ENCODE measurements at regions not wholly inside any gene's neighbourhood (a gene's known extent, or its start where the extent isn't known, plus 50 kb on each side); places are given as distances from the start of the nearest gene placed in this dataset.

DNA sequence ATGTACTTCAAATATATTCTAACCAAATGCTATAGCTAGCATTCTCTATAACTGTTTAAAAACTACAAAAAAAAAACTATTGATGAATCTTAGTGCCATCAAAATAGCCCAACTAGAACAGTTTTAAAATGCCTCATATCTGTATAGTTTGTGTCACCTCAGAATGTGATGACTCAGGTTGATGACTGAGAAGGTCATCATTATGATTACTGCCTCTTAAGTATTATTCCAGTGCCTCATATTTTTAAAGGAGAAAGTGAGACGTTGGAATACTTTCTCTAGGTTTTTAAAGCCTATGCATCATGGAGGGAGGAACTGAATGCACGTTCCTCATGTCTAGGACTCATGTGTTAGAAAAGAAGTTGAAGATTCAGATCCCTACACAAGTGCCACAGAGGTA lies 88.2 kb downstream of the TMA16 start:
- H3K27ac ChIP-seq, result no peak overlapping the region
- DNase-seq (ENCODE audit: low read depth, low spot score), result no peak

GRCh38 chr4:163587867-163588266 lies 93.4 kb downstream of the TMA16 start:
- no peak for DNase-seq (ENCODE audit: low read depth, low spot score)
- no peak overlapping the region for H3K27ac ChIP-seq

DNA sequence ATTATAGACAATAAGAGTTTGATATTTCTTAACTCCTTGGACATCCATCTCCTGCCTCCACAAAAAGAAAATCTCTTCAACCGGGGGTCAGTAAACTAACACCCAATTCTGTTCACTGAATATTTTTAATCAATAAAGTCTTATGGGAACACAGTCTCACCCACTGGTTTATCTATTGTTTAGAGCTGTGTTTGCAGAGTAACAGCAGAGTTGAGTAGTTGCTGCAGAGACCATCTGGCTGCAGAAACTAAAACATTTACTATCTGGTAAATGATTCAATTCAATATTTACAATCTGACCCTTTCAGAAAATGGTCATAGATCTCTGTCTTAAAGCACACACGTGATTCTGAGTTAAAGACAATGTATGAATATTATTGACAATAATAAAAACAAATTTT lies 94.0 kb downstream of the TMA16 start:
- no peak for DNase-seq (ENCODE audit: low read depth, low spot score)
- no peak overlapping the region for H3K27ac ChIP-seq

DNA sequence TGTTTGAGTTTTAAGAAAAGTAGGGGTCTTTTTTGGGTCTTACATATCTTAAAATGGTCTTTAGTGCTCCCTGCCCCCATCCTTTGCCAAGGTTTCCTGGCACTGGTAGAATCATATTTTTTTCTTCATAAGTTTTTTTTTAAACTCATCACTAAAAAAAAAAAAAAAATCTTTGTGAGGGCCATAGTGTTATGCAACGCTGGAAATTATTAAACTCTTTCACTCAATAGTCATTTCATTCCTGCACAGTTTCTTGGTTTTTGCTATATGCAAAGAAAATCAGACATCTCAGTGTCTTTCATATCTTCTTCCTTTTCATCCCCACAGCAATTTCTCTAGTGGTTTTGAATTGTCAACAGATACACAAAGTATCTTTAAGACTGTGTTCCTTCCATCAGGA lies 95.6 kb downstream of the TMA16 start:
- no peak for DNase-seq (ENCODE audit: low read depth, low spot score)
- no peak overlapping the region for H3K27ac ChIP-seq

- H3K27ac ChIP-seq, result no peak overlapping the region
- no peak for DNase-seq (ENCODE audit: low read depth, low spot score)
Measured at GRCh38 chr4:163590619-163591264, 96.3 kb downstream of the TMA16 start.

DNA sequence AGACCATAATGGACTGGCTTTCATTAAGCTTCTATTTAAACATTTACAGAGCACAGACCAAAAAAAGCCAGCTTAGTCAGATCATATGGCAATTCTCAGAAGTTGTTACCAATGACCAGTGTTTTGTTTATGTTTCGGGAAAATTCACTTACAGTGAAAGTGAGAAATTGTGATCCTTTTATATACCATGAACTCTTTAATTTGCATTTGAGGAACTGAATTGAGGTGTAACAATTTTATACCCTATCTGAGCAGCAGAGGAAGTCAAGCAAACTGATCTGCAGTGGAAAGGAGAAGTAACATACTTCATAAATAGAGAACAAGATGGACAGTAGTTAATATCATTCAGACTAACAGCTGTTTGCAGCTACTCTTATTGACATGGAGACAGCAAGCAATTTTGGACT lies 97.1 kb downstream of the TMA16 start:
- H3K27ac ChIP-seq, result no peak overlapping the region
- DNase-seq (ENCODE audit: low read depth, low spot score), result no peak

GRCh38 chr4:163592212-163592611 lies 97.7 kb downstream of the TMA16 start:
- DNase-seq (ENCODE audit: low read depth, low spot score), result no peak
- no peak overlapping the region for H3K27ac ChIP-seq

DNA sequence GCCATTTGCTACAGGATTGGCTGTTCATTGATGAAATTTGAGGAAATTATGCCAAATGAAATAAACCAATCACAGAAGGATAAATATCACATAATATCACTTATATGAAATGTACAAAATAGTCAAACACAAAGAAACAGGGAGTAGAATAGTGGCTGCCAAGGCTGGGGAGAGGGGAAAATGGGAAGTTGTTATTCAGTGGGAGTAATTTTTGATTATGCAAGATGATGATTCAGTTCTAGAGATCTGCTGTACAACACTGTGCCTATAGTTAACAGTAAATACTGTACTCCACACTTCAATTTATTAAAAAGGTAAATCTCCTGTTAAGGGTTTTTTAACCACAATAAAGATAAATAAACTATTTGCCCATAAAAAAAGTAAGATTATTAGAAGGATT lies 101.1 kb downstream of the TMA16 start:
- DNase-seq (ENCODE audit: low read depth, low spot score), result no peak
- no peak overlapping the region for H3K27ac ChIP-seq

DNA sequence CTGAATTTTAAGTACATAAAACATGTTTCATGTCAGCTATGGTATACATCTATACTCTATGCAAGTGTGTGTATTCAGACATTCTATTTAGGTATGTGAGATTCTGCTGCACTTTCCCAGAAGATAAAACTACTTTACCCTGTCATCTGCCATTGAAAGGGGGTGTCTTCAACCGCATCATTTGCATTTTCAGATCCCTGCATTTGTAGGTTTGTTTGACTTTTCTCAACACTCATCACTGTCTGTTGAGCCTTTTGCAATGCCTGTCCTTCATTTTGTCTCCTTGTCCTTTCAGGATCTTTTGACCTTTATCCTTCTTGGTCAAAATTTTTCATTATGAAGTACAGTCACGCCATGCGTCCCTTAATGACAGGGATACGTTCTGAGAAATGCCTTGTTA lies 103.5 kb downstream of the TMA16 start:
- H3K27ac ChIP-seq, result no peak overlapping the region
- no peak for DNase-seq (ENCODE audit: low read depth, low spot score)

DNA sequence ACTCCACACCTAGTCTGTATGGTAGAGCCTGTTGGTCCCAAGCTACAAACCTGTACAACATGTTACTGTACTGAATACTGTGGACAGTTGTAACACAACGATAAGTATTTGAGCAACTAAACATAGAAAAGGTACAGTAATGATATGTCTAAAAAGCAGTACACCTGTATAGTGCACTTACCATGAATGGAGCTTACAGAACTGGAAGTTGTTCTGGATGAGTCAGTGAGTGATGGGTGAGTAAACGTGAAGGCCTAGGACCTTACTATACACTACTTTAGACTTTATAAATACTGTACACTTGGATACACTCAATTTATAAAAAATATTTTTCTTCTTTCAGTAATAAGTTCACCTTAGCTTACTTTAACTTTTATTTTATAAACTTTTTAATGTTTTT lies 104.0 kb downstream of the TMA16 start:
- H3K27ac ChIP-seq, result no peak overlapping the region
- no peak for DNase-seq (ENCODE audit: low read depth, low spot score)

DNA sequence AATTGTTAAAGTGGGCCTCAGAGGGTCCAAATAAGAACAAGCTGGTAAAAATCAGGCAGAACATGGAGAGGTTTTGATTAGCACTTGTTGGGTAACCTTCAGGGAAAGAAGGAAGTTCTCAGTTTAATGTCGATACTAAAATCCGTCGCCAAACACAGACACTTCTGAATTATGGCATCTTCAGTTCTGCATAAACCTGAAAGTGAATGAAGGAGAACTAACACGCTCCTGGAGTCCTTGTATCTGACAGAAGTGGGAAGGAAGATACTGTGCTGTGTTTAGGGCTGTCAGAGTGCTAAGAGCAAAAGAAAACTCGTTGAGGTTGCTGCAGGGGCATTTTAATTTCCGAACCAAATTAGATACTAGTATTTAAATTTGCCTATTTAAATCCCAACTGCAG lies 106.2 kb downstream of the TMA16 start:
- DNase-seq (ENCODE audit: low read depth, low spot score), result no peak
- H3K27ac ChIP-seq, result no peak overlapping the region

DNA sequence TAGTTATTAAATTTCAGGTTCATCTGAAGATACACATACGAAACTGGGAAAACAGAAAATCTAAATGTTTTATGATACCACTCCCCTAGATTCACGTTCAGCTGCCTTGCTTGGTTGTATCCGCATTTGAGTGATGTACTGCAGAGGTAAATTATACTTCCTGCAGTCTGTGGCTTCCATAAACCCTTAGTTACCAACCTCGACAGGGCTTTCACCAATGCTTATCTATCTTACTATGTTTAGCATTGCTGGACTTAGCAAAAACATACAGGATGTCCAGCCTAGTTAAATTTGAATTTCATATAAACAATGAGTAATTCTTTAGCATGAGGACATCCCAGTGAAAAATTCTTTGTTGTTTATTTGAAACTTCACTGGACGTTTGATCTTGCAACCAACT lies 108.8 kb downstream of the TMA16 start:
- no peak for DNase-seq (ENCODE audit: low read depth, low spot score)
- H3K27ac ChIP-seq, result no peak overlapping the region

DNA sequence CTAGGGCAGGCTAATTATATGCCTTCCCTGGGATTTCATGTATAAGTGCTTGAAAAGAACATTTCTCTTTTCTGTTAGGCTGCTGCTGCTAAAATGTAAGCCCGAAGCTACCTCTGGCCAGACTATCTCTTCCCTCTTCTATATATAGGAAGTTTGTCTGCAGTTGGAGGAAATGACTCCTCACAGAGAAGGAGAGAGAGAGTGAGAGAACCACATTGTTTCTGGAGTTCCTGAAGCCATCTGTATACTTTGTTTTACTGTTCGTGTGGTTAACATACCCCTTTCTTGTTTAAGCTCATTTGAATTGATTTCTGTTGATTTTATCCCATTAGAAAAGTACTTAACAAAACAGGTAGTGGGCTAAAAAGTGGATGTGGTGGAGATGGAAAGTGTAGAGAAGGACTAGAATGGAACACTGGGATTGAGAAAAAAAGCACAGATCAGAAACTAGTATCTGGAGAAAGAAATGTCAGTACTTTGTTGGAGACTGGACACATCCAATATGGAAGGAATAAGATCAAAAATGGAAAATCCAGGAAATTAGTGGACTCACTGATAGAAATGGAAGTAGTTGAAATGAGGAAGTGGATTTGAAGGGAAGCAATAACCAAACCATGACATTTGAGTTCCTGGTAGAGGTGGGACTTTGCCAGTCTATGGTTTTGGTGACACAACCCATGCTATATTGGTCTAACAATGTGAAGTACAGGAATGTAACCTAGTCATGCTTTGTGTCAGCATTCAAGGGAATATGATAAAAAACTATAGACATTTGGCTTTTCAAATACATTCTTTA lies 112.6 kb downstream of the TMA16 start:
- no peak overlapping the region for H3K27ac ChIP-seq
- no peak for DNase-seq (ENCODE audit: low read depth, low spot score)

DNA sequence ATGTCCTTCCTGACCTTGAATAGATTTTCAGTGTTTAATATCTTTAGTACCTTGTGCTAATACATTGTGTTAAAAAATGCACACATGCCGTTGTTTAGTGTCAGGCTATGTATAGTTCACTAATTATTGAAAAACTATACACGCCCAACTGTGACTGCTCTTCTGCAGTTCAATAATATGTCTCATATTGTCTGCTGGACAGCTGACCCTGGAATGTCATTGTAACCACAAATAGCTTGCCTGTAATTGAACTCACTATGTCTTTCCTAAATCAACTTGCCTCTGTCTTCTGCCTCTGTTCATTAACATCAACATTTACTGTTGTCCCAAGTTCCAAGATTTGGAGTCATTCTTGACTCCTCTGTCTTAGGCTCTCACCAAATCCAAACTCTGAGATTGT lies 114.5 kb downstream of the TMA16 start:
- no peak for DNase-seq (ENCODE audit: low read depth, low spot score)
- H3K27ac ChIP-seq, result no peak overlapping the region

DNA sequence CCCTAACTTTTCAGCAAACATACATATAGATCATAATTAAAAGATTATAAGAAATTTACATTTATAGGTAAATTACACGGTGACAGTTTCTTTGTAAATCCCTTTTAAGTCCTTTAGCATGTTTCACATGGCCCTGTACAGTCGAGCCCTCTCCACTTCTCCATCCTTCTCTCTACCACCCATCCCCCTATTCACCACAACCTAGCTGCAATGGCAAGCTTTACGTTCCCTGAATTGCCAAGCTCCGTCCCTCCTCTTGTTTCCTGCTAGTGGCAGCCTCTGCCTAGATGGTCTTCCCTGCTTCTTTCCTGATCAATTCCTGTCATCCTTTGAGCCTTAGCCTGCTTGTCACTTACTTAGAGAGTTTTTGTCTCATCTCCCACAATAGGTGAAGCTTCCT lies 116.2 kb downstream of the TMA16 start:
- H3K27ac ChIP-seq, result no peak overlapping the region
- DNase-seq (ENCODE audit: low read depth, low spot score), result no peak

- DNase-seq (ENCODE audit: low read depth, low spot score), result no peak
- H3K27ac ChIP-seq, result no peak overlapping the region
Measured at GRCh38 chr4:163611182-163611581, 116.7 kb downstream of the TMA16 start.

DNA sequence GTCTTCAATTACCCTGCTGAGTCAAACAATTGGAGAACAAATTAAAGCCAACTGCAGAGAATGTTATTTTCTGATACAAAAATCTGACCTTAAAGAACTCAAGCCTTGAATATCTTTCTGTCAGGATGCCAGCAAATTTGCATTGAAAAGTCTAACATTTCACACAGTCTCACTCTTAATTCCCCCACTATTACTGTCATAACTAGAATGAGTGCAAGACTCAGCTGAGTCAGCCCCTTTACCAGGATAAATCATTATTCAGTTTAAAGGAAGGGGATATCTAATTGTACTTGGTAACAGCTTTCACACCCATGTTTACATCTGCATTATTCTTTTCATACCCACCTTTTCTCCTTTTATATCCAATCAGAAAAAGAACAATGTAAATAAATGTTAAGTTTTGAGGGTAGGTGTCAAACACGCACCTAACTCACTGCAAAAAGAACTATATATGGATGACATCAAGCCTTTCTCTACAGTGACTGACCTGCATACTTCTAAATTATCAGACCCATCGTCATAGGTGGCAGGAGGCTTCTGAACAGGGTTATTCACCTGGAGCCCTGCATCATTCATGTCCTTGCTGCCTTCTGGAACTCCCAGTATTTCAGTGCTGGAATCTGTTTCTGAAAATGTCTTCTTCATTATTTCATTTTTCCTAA lies 117.4 kb downstream of the TMA16 start:
- H3K27ac ChIP-seq, result no peak overlapping the region
- no peak for DNase-seq (ENCODE audit: low read depth, low spot score)

GRCh38 chr4:163612762-163613161 lies 118.3 kb downstream of the TMA16 start:
- H3K27ac ChIP-seq, result no peak overlapping the region
- no peak for DNase-seq (ENCODE audit: low read depth, low spot score)

DNA sequence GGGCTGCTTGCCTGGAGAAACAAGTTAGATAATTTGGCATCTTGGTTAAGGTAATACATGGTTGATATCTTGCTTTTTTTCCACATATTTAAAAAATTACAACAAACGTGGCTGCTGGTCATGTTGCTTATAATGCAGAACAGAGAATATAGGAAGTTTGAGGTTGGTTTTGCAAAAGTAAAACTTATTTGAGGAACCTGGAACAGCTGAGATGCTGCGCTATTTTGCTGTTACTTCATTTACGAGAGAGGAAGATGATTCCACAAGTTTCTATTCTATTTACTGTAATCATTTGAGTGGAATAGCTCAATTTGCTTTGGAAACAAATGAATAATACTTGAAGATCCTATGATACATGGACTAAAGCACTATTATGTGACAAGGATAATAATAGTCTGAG lies 118.9 kb downstream of the TMA16 start:
- DNase-seq (ENCODE audit: low read depth, low spot score), result no peak
- no peak overlapping the region for H3K27ac ChIP-seq

GRCh38 chr4:163614866-163615265 lies 120.4 kb downstream of the TMA16 start:
- no peak for DNase-seq (ENCODE audit: low read depth, low spot score)
- H3K27ac ChIP-seq, result no peak overlapping the region

- H3K27ac ChIP-seq, result no peak overlapping the region
- DNase-seq (ENCODE audit: low read depth, low spot score), result no peak
Measured at GRCh38 chr4:163618845-163619244, 124.4 kb downstream of the TMA16 start.

GRCh38 chr4:163620738-163621137 lies 126.2 kb downstream of the TMA16 start:
- DNase-seq (ENCODE audit: low read depth, low spot score), result no peak
- no peak overlapping the region for H3K27ac ChIP-seq

Data from epithelial cell of prostate (primary cell).